ENCODE measurements at regions not wholly inside any gene's neighbourhood (a gene's known extent, or its start where the extent isn't known, plus 50 kb on each side); places are given as distances from the start of the nearest gene placed in this dataset.

- no peaks in the 10 kb centered on the region for H3K27me3 Mint-ChIP-seq (ENCODE audit: low read depth)
- no peaks in the 10 kb centered on the region for H3K9me3 Mint-ChIP-seq
Observed at GRCh38 chr13:108137176-108137575, 78.2 kb downstream of the LIG4 start.

DNA sequence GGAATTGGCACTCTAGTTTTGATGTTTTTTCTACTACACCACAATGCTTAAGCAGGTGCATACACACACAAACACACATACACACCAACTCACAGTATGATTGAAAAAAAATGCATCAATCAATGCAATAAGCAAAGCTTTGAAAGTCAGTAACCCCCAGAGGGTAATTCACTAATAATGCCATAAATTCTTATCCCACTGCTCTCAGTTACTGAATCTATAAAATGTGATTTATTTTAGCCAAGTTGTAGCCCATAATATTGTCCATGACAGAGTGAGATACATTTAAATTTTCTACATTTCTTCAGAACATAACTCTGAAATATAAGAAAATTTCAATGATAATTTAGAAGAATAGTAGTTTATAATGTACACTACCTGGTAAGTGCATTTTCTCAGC, 87.9 kb downstream of the LIG4 start:
- TF ChIP-seq, protein P1, sequence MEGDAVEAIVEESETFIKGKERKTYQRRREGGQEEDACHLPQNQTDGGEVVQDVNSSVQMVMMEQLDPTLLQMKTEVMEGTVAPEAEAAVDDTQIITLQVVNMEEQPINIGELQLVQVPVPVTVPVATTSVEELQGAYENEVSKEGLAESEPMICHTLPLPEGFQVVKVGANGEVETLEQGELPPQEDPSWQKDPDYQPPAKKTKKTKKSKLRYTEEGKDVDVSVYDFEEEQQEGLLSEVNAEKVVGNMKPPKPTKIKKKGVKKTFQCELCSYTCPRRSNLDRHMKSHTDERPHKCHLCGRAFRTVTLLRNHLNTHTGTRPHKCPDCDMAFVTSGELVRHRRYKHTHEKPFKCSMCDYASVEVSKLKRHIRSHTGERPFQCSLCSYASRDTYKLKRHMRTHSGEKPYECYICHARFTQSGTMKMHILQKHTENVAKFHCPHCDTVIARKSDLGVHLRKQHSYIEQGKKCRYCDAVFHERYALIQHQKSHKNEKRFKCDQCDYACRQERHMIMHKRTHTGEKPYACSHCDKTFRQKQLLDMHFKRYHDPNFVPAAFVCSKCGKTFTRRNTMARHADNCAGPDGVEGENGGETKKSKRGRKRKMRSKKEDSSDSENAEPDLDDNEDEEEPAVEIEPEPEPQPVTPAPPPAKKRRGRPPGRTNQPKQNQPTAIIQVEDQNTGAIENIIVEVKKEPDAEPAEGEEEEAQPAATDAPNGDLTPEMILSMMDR (IDR thresholded peaks at IDR 0.05; ENCODE audit: unreplicated experiment in 3 of 3) = no peak
- Mint-ChIP-seq H3K27ac (no peak overlapping the region), H3K27me3 (ENCODE audit: low read depth) (no peaks in the 10 kb centered on the region), H3K9me3 (no peaks in the 10 kb centered on the region), H3K4me1 (no peaks in the 10 kb centered on the region), H3K36me3 (ENCODE audit: low read depth) (no peaks in the 10 kb centered on the region), H3K4me3 (no peak overlapping the region)

More at GRCh38 chr13:108137176-108137575, 78.2 kb downstream of the LIG4 start:
- no peaks in the 10 kb centered on the region for H3K36me3 Mint-ChIP-seq (ENCODE audit: low read depth)
- H3K4me1 Mint-ChIP-seq = no peaks in the 10 kb centered on the region
- H3K4me3 Mint-ChIP-seq = no peak overlapping the region
- TF ChIP-seq, protein P1 (IDR thresholded peaks at IDR 0.05; ENCODE audit: unreplicated experiment in 3 of 3) = no peak
- no peak overlapping the region for H3K27ac Mint-ChIP-seq

DNA sequence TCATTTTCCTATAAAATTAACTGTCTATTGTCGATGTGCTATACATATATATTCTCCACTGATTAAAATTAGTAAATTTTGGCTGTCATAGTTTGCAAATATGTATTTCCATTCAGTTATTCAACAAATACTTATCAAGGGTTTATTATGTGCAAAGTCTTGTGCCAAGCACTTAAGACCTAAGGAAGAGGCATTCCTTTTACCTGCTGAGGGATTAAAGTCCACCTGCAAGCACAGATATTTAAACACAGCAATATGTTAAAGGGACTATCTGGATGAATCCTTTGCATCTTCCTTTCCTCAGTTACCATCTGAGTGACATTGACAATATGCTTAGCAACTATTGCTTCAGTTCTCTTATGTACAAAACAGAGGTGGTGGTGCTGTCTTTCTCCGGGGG, 89.3 kb downstream of the LIG4 start:
- Mint-ChIP-seq H3K9me3 (no peaks in the 10 kb centered on the region), H3K36me3 (ENCODE audit: low read depth) (no peaks in the 10 kb centered on the region), H3K4me3 (no peak overlapping the region), H3K4me1 (no peaks in the 10 kb centered on the region), H3K27ac (no peak overlapping the region), H3K27me3 (ENCODE audit: low read depth) (no peaks in the 10 kb centered on the region)
- TF ChIP-seq, protein P1 (IDR thresholded peaks at IDR 0.05; ENCODE audit: unreplicated experiment in 3 of 3) = no peak

DNA sequence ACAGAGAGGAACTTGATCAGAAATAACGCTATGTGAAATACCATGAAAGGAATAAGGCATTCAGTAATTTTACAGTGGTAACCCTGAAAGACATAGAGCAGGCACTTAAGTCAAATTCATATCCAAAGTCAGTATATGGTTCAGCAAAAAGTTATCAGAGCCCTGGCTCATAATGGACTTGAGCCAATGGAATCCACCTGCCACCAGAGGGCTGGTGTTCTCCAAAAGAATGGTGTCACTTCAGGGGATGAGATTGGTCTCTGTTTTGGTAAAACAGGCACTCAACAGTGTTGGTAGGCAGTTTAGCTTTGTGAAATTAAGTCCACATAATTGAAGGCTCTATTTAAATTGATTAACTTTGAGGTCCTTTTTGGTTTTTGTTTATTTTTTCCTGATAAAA, 93.9 kb downstream of the LIG4 start:
- Mint-ChIP-seq H3K27me3 (ENCODE audit: low read depth) (no peaks in the 10 kb centered on the region), H3K4me3 (no peak overlapping the region), H3K9me3 (no peaks in the 10 kb centered on the region), H3K4me1 (no peaks in the 10 kb centered on the region), H3K27ac (no peak overlapping the region), H3K36me3 (ENCODE audit: low read depth) (no peaks in the 10 kb centered on the region)
- TF ChIP-seq, protein P1 (IDR thresholded peaks at IDR 0.05; ENCODE audit: unreplicated experiment in 3 of 3) = no peak

DNA sequence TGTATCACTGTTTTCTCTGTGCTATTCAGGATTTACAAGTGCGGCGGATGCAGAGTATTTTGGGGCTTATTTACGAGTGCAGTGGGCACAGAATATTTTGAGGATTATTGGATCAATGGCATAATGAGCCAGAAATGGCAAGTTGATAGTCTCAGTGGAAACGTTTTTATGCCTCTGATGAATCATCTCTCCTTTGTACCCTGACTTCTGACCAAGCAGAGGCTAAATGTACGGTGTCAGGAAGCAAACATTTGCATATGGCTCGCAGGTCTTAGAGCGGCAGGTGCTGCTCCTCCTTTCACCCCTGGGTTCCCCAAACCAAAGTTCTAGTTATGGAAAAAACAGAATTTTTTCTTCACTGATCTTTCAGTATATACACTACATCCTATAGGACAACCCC, 94.5 kb downstream of the LIG4 start:
- Mint-ChIP-seq H3K27ac (no peak overlapping the region), H3K36me3 (ENCODE audit: low read depth) (no peaks in the 10 kb centered on the region), H3K4me1 (no peaks in the 10 kb centered on the region), H3K27me3 (ENCODE audit: low read depth) (no peaks in the 10 kb centered on the region), H3K9me3 (no peaks in the 10 kb centered on the region), H3K4me3 (no peak overlapping the region)
- TF ChIP-seq, protein P1 (IDR thresholded peaks at IDR 0.05; ENCODE audit: unreplicated experiment in 3 of 3) = no peak

DNA sequence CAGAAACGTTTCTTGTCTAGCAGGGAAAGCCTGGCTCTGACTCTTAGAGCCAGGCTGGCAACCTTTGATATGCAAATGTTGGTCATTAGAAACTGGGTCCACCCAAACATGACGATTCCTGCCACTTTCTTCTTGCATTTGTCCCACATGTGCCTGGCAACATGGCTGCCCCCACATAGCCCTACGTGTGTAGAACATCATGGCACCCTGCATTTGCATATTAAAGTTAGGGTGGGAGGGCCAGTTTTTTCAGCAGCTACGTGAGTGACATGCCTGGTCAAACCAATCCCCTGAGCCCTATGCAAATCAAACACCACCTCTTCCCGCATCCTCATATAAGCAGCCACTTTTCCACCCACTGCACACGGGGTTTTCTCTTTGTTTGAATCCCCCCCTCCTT, 95.0 kb downstream of the LIG4 start:
- no peak overlapping the region for H3K27ac Mint-ChIP-seq
- H3K4me1 Mint-ChIP-seq = no peaks in the 10 kb centered on the region
- H3K36me3 Mint-ChIP-seq (ENCODE audit: low read depth) = no peaks in the 10 kb centered on the region
- no peaks in the 10 kb centered on the region for H3K9me3 Mint-ChIP-seq
- H3K27me3 Mint-ChIP-seq (ENCODE audit: low read depth) = no peaks in the 10 kb centered on the region
- TF ChIP-seq, protein P1 (IDR thresholded peaks at IDR 0.05; ENCODE audit: unreplicated experiment in 3 of 3) = no peak
- no peak overlapping the region for H3K4me3 Mint-ChIP-seq
